ENCODE measurements at regions not wholly inside any gene's neighbourhood (a gene's known extent, or its start where the extent isn't known, plus 50 kb on each side); places are given as distances from the start of the nearest gene placed in this dataset.

DNA sequence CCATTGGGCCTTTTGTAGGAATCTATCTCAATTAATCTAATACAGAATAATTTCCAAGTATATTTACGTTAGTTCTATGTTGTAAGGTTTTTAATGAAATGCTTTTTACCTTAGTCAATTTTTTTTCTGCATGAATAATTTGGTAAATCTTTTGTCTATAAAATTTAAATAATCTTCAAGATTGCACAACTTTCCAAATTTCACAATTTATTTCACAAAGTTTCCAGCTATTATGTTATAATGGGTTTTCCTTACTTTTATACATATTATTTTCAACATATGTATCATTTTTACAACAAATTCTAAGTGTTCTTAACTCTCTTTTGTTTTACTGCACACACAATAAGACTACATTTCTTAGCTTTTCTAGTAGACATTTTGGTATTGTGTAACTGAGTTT, 470.7 kb downstream of the ETV1 start:
- Histone ChIP-seq H3K36me3 (replicated peaks in 1 of 2; ENCODE audit: control extremely low read depth in 1 of 2, control insufficient read depth in 1 of 2, extremely low read depth in 1 of 2, insufficient read depth in 2 of 2, low read length in 1 of 2) (no peaks in the 10 kb centered on the region), H3K9ac (ENCODE audit: low read length) (no peak overlapping the region), H4K20me1 (ENCODE audit: control insufficient read depth, insufficient read depth, low read length, poor library complexity, severe bottlenecking) (no peaks in the 10 kb centered on the region), H3K4me1 (ENCODE audit: control insufficient read depth in 2 of 2, insufficient read depth in 2 of 2, low read length in 2 of 2) (no peaks in the 10 kb centered on the region), H2AFZ (ENCODE audit: insufficient read depth, low read depth, low read length, poor library complexity, severe bottlenecking) (no peak overlapping the region), H3K27ac (ENCODE audit: low read length in 2 of 2) (no peak overlapping the region), H3K9me3 (ENCODE audit: control extremely low read depth in 1 of 3, control insufficient read depth in 2 of 3, insufficient read depth in 1 of 3, low read length in 2 of 3) (no peaks in the 10 kb centered on the region), H3K27me3 (replicated peaks in 1 of 4; ENCODE audit: control extremely low read depth in 1 of 4, control insufficient read depth in 3 of 4, insufficient read depth in 4 of 4, low read length in 3 of 4) (no peaks in the 10 kb centered on the region), H3K4me2 (replicated peaks; ENCODE audit: low read depth, low read length, poor library complexity, severe bottlenecking) (no peak overlapping the region), H3K4me3 (ENCODE audit: control extremely low read depth in 1 of 5, extremely low read depth in 1 of 5, insufficient read depth in 1 of 5, low read depth in 2 of 5, low read length in 4 of 5) (no peak overlapping the region), H3K79me2 (ENCODE audit: control insufficient read depth, insufficient read depth, low read length) (no peaks in the 10 kb centered on the region)
- no CpG with 5 or more reads among the region's 1 CpG for WGBS (ENCODE audit: insufficient coverage)
- Mint-ChIP-seq H3K4me3 (no peak overlapping the region), H3K27ac (no peak overlapping the region), H3K9me3 (ENCODE audit: insufficient read depth) (no peaks in the 10 kb centered on the region), H3K4me1 (no peaks in the 10 kb centered on the region), H3K27me3 (no peaks in the 10 kb centered on the region)
- DNase-seq (no peak), ATAC-seq (ENCODE audit: low read depth) (no peak)
- ChIA-PET POLR2A (no interaction called here), CTCF (no interaction called here)
- intact Hi-C loops (cut with micrococcal nuclease), result no loop called here
- TF ChIP-seq EZH2 (IDR thresholded peaks at IDR 0.05; ENCODE audit: borderline replicate concordance, insufficient read depth, low read depth, low read length, poor library complexity, severe bottlenecking), result no peak
- TF ChIP-seq, protein P1, sequence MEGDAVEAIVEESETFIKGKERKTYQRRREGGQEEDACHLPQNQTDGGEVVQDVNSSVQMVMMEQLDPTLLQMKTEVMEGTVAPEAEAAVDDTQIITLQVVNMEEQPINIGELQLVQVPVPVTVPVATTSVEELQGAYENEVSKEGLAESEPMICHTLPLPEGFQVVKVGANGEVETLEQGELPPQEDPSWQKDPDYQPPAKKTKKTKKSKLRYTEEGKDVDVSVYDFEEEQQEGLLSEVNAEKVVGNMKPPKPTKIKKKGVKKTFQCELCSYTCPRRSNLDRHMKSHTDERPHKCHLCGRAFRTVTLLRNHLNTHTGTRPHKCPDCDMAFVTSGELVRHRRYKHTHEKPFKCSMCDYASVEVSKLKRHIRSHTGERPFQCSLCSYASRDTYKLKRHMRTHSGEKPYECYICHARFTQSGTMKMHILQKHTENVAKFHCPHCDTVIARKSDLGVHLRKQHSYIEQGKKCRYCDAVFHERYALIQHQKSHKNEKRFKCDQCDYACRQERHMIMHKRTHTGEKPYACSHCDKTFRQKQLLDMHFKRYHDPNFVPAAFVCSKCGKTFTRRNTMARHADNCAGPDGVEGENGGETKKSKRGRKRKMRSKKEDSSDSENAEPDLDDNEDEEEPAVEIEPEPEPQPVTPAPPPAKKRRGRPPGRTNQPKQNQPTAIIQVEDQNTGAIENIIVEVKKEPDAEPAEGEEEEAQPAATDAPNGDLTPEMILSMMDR (IDR thresholded peaks at IDR 0.05), result no peak

DNA sequence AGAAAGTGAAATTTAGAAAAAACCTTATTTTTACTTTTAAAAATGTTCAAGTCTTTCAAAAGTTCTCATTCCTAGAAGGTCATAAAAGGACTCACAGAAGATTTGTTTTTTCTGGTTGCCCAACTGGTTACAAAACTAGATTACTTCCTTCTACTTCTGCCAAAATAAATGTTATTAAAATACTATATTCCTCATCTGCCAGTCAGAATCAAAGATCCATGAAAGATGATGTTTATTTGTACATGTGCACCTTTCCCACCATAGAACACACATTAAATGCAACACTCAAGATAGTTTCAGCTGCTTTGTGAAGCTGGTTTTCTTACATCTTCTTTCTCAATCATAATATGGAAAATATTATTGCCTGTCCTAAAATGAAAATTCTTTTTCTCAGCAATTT, 465.4 kb downstream of the ETV1 start:
- no peak for TF ChIP-seq EZH2 (IDR thresholded peaks at IDR 0.05; ENCODE audit: borderline replicate concordance, insufficient read depth, low read depth, low read length, poor library complexity, severe bottlenecking)
- TF ChIP-seq, protein P1 (IDR thresholded peaks at IDR 0.05), result no peak
- H3K9ac ChIP-seq (ENCODE audit: low read length), result no peak overlapping the region
- no peaks in the 10 kb centered on the region for H3K4me1 Mint-ChIP-seq
- ATAC-seq (ENCODE audit: low read depth) (no peak), DNase-seq (no peak)
- H4K20me1 ChIP-seq (ENCODE audit: control insufficient read depth, insufficient read depth, low read length, poor library complexity, severe bottlenecking), result no peaks in the 10 kb centered on the region
- no peaks in the 10 kb centered on the region for H3K36me3 ChIP-seq (replicated peaks in 1 of 2; ENCODE audit: control extremely low read depth in 1 of 2, control insufficient read depth in 1 of 2, extremely low read depth in 1 of 2, insufficient read depth in 2 of 2, low read length in 1 of 2)
- ChIA-PET POLR2A (no interaction called here), CTCF (no interaction called here)
- intact Hi-C loops (cut with micrococcal nuclease), result no loop called here
- H3K4me1 ChIP-seq (ENCODE audit: control insufficient read depth in 2 of 2, insufficient read depth in 2 of 2, low read length in 2 of 2), result no peaks in the 10 kb centered on the region
- no peak overlapping the region for H2AFZ ChIP-seq (ENCODE audit: insufficient read depth, low read depth, low read length, poor library complexity, severe bottlenecking)
- H3K27ac ChIP-seq (ENCODE audit: low read length in 2 of 2), result no peak overlapping the region
- no peak overlapping the region for H3K4me3 Mint-ChIP-seq
- H3K9me3 Mint-ChIP-seq (ENCODE audit: insufficient read depth), result no peaks in the 10 kb centered on the region
- H3K79me2 ChIP-seq (ENCODE audit: control insufficient read depth, insufficient read depth, low read length), result no peaks in the 10 kb centered on the region
- no peaks in the 10 kb centered on the region for H3K9me3 ChIP-seq (ENCODE audit: control extremely low read depth in 1 of 3, control insufficient read depth in 2 of 3, insufficient read depth in 1 of 3, low read length in 2 of 3)
- H3K4me3 ChIP-seq (ENCODE audit: control extremely low read depth in 1 of 5, extremely low read depth in 1 of 5, insufficient read depth in 1 of 5, low read depth in 2 of 5, low read length in 4 of 5), result no peak overlapping the region
- no peaks in the 10 kb centered on the region for H3K27me3 Mint-ChIP-seq
- no peak overlapping the region for H3K27ac Mint-ChIP-seq
- no peaks in the 10 kb centered on the region for H3K27me3 ChIP-seq (replicated peaks in 1 of 4; ENCODE audit: control extremely low read depth in 1 of 4, control insufficient read depth in 3 of 4, insufficient read depth in 4 of 4, low read length in 3 of 4)
- H3K4me2 ChIP-seq (replicated peaks; ENCODE audit: low read depth, low read length, poor library complexity, severe bottlenecking), result no peak overlapping the region
